ENCODE measurements at regions not wholly inside any gene's neighbourhood (a gene's known extent, or its start where the extent isn't known, plus 50 kb on each side); places are given as distances from the start of the nearest gene placed in this dataset.
"Not testable (repeated sequence)": the region's sequence is repeated elsewhere in the genome, so short reads cannot be mapped to it uniquely, and the experiment has no call there.

- H3K9me3 ChIP-seq (ENCODE audit: low read length): no peaks in the 10 kb centered on the region
- no peak overlapping the region for H3K4me3 ChIP-seq (ENCODE audit: low read length)
- H3K4me2 ChIP-seq (ENCODE audit: low read depth, low read length, poor library complexity, severe bottlenecking): no peak overlapping the region
- no peaks in the 10 kb centered on the region for H4K20me1 ChIP-seq (ENCODE audit: insufficient read depth, low read depth, low read length)
- H3K4me1 ChIP-seq (ENCODE audit: low read length): no peaks in the 10 kb centered on the region
- H2AFZ ChIP-seq (ENCODE audit: low read length): no peak overlapping the region
- H3K9ac ChIP-seq (ENCODE audit: low read length): no peak overlapping the region
- DNase-seq: no peak
- no peaks in the 10 kb centered on the region for H3K36me3 ChIP-seq (ENCODE audit: insufficient read depth, low read length)
- no peaks in the 10 kb centered on the region for H3K27me3 ChIP-seq (ENCODE audit: low read length)
- H3K79me2 ChIP-seq (ENCODE audit: low read length): no peaks in the 10 kb centered on the region
- no peaks in the 10 kb centered on the region for H3K9me2 ChIP-seq (replicated peaks; ENCODE audit: insufficient read depth, low read length)
- H3K27ac ChIP-seq (ENCODE audit: low read length): no peak overlapping the region
These were observed 471.5 kb upstream of the C16orf82 start for GRCh38 chr16:26595199-26595598.

GRCh38 chr16:26596033-26596432 lies 470.7 kb upstream of the C16orf82 start:
- H3K27ac ChIP-seq (ENCODE audit: low read length); H3K79me2 ChIP-seq (ENCODE audit: low read length); H2AFZ ChIP-seq (ENCODE audit: low read length); H3K36me3 ChIP-seq (ENCODE audit: insufficient read depth, low read length); H3K9me2 ChIP-seq (replicated peaks; ENCODE audit: insufficient read depth, low read length); H3K9ac ChIP-seq (ENCODE audit: low read length); H4K20me1 ChIP-seq (ENCODE audit: insufficient read depth, low read depth, low read length); H3K4me3 ChIP-seq (ENCODE audit: low read length); H3K27me3 ChIP-seq (ENCODE audit: low read length); H3K4me2 ChIP-seq (ENCODE audit: low read depth, low read length, poor library complexity, severe bottlenecking); DNase-seq; H3K4me1 ChIP-seq (ENCODE audit: low read length); H3K9me3 ChIP-seq (ENCODE audit: low read length): not testable (repeated sequence)

- H3K9me2 ChIP-seq (replicated peaks; ENCODE audit: insufficient read depth, low read length): no peaks in the 10 kb centered on the region
- no peaks in the 10 kb centered on the region for H3K4me1 ChIP-seq (ENCODE audit: low read length)
- DNase-seq: no peak
- no peaks in the 10 kb centered on the region for H4K20me1 ChIP-seq (ENCODE audit: insufficient read depth, low read depth, low read length)
- no peaks in the 10 kb centered on the region for H3K9me3 ChIP-seq (ENCODE audit: low read length)
- no peak overlapping the region for H3K9ac ChIP-seq (ENCODE audit: low read length)
- no peak overlapping the region for H3K4me3 ChIP-seq (ENCODE audit: low read length)
- no peaks in the 10 kb centered on the region for H3K36me3 ChIP-seq (ENCODE audit: insufficient read depth, low read length)
- H3K4me2 ChIP-seq (ENCODE audit: low read depth, low read length, poor library complexity, severe bottlenecking): no peak overlapping the region
- no peaks in the 10 kb centered on the region for H3K27me3 ChIP-seq (ENCODE audit: low read length)
- H2AFZ ChIP-seq (ENCODE audit: low read length): no peak overlapping the region
- no peak overlapping the region for H3K27ac ChIP-seq (ENCODE audit: low read length)
- no peaks in the 10 kb centered on the region for H3K79me2 ChIP-seq (ENCODE audit: low read length)
These were observed 468.7 kb upstream of the C16orf82 start for GRCh38 chr16:26598061-26598460.

DNA sequence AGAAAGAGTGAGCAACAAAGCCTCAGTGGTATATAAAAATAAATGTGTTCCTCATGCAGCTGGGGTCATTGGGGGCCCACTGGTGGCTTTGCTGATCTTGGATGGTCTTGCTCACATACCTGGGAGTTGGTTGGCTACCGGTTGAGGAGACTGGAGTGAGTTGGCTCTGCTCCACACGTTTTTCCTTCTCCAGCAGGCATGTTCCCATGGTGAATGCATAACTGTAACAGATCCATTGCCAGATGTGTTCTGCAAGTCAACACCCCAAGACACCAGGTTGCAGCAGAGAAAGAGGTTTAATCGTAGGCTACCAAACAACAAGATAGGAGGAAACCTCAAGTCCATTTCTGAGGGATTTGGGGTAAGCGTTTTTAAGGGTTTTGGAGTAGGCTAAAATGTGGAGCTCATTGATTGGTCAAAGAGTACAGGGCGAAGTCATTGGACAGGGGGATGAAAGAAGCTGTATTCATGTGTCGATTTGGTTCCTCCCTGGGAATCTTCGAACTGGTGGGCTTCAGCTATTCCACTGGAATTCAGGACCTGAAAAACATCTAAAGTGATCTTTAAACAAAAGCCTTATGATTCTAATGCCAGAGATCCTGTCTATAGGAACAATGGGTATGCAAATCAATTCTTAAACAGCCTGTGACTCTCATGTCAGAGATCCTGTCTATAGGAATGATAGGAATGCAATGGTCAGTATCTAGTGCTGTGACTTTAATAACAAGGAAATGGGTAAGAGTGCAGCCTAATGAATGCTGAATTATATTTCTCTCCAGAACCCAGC lies 467.5 kb upstream of the C16orf82 start:
- H4K20me1 ChIP-seq (ENCODE audit: insufficient read depth, low read depth, low read length): no peaks in the 10 kb centered on the region
- H3K4me1 ChIP-seq (ENCODE audit: low read length): no peaks in the 10 kb centered on the region
- H3K9me2 ChIP-seq (replicated peaks; ENCODE audit: insufficient read depth, low read length): no peaks in the 10 kb centered on the region
- H3K27me3 ChIP-seq (ENCODE audit: low read length): no peaks in the 10 kb centered on the region
- H3K9me3 ChIP-seq (ENCODE audit: low read length): no peaks in the 10 kb centered on the region
- no peak overlapping the region for H3K4me3 ChIP-seq (ENCODE audit: low read length)
- H3K79me2 ChIP-seq (ENCODE audit: low read length): no peaks in the 10 kb centered on the region
- H3K36me3 ChIP-seq (ENCODE audit: insufficient read depth, low read length): no peaks in the 10 kb centered on the region
- no peak overlapping the region for H3K9ac ChIP-seq (ENCODE audit: low read length)
- no peak overlapping the region for H3K27ac ChIP-seq (ENCODE audit: low read length)
- DNase-seq: no peak
- no peak overlapping the region for H2AFZ ChIP-seq (ENCODE audit: low read length)
- H3K4me2 ChIP-seq (ENCODE audit: low read depth, low read length, poor library complexity, severe bottlenecking): no peak overlapping the region

- Histone ChIP-seq H3K27ac (ENCODE audit: low read length) (no peak overlapping the region), H3K36me3 (ENCODE audit: insufficient read depth, low read length) (no peaks in the 10 kb centered on the region), H3K9ac (ENCODE audit: low read length) (no peak overlapping the region), H3K9me3 (ENCODE audit: low read length) (no peaks in the 10 kb centered on the region), H4K20me1 (ENCODE audit: insufficient read depth, low read depth, low read length) (no peaks in the 10 kb centered on the region), H3K27me3 (ENCODE audit: low read length) (no peaks in the 10 kb centered on the region), H3K79me2 (ENCODE audit: low read length) (no peaks in the 10 kb centered on the region), H3K4me2 (ENCODE audit: low read depth, low read length, poor library complexity, severe bottlenecking) (no peak overlapping the region), H2AFZ (ENCODE audit: low read length) (no peak overlapping the region), H3K4me1 (ENCODE audit: low read length) (no peaks in the 10 kb centered on the region), H3K4me3 (ENCODE audit: low read length) (no peak overlapping the region), H3K9me2 (replicated peaks; ENCODE audit: insufficient read depth, low read length) (no peaks in the 10 kb centered on the region)
- DNase-seq: no peak
These were observed 467.0 kb upstream of the C16orf82 start for GRCh38 chr16:26599785-26600104.

DNA sequence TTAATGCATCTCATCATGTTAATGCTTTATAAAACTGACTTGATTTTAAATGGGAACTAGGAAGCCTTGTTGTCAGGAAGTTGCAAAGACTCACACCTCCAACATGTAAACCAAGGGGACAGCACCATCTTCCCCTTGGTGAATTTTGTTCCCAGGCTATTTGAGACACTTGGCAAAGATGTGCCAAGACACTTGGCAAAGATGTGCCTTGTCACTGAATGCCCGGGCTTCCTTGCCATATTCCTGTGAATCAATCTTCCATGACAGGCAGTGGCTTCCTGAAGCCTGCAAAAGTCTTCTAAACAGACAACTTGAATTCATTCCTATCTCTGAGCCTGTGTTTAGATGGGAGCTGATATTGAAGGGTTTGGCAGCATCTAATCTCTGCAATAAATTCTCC lies 465.4 kb upstream of the C16orf82 start:
- Histone ChIP-seq H3K27ac (ENCODE audit: low read length) (no peak overlapping the region), H3K9ac (ENCODE audit: low read length) (no peak overlapping the region), H3K4me1 (ENCODE audit: low read length) (peaks cover 7% of the 10 kb centered on the region), H3K4me2 (ENCODE audit: low read depth, low read length, poor library complexity, severe bottlenecking) (no peak overlapping the region), H2AFZ (ENCODE audit: low read length) (no peak overlapping the region), H3K9me3 (ENCODE audit: low read length) (no peaks in the 10 kb centered on the region), H3K9me2 (replicated peaks; ENCODE audit: insufficient read depth, low read length) (no peaks in the 10 kb centered on the region), H3K36me3 (ENCODE audit: insufficient read depth, low read length) (no peaks in the 10 kb centered on the region), H3K79me2 (ENCODE audit: low read length) (no peaks in the 10 kb centered on the region), H3K27me3 (ENCODE audit: low read length) (no peaks in the 10 kb centered on the region), H4K20me1 (ENCODE audit: insufficient read depth, low read depth, low read length) (no peaks in the 10 kb centered on the region), H3K4me3 (ENCODE audit: low read length) (no peak overlapping the region)
- no peak for DNase-seq

DNA sequence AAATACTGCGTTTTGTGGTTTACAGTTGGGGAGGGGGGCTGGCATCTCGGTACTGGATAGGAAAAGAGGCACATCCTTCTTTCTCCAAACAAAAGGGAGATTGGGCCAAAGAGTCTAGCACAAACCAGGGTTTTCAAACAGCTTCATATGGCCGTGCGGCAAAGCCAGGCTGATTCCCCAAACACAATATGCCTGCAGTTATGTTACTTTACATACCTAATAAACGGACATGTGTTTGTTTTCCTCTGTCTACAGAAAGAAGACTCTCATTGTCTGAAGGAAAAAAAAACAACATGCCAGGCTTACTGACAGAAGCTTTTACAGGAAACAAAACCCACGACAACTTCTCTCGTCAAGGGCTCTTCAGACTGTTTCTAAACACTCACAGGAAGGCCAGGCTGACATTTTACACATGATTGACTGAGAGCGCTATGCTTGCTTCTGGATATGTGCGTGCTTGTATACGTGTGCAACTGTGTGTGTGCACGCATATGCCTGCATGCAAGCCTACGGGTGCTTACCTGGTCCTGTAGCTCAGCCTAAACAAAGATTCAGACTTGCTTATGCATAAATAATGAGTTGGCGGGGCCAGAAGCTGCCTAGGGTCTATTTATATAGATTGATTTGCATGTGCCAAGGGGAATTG lies 461.0 kb upstream of the C16orf82 start:
- Histone ChIP-seq H3K4me1 (ENCODE audit: low read length) (peaks cover 7% of the 10 kb centered on the region), H3K4me3 (ENCODE audit: low read length) (no peak overlapping the region), H3K27me3 (ENCODE audit: low read length) (no peaks in the 10 kb centered on the region), H3K36me3 (ENCODE audit: insufficient read depth, low read length) (no peaks in the 10 kb centered on the region), H4K20me1 (ENCODE audit: insufficient read depth, low read depth, low read length) (no peaks in the 10 kb centered on the region), H3K27ac (ENCODE audit: low read length) (no peak overlapping the region), H3K9me3 (ENCODE audit: low read length) (no peaks in the 10 kb centered on the region), H3K9ac (ENCODE audit: low read length) (no peak overlapping the region), H3K79me2 (ENCODE audit: low read length) (no peaks in the 10 kb centered on the region), H3K9me2 (replicated peaks; ENCODE audit: insufficient read depth, low read length) (no peaks in the 10 kb centered on the region), H3K4me2 (ENCODE audit: low read depth, low read length, poor library complexity, severe bottlenecking) (no peak overlapping the region), H2AFZ (ENCODE audit: low read length) (no peak overlapping the region)
- no peak for DNase-seq

- Histone ChIP-seq H3K27me3 (ENCODE audit: low read length) (no peaks in the 10 kb centered on the region), H3K4me3 (ENCODE audit: low read length) (no peak overlapping the region), H3K4me1 (ENCODE audit: low read length) (peaks cover 7% of the 10 kb centered on the region), H3K36me3 (ENCODE audit: insufficient read depth, low read length) (no peaks in the 10 kb centered on the region), H2AFZ (ENCODE audit: low read length) (no peak overlapping the region), H3K9me3 (ENCODE audit: low read length) (no peaks in the 10 kb centered on the region), H3K9ac (ENCODE audit: low read length) (no peak overlapping the region), H3K79me2 (ENCODE audit: low read length) (no peaks in the 10 kb centered on the region), H3K4me2 (ENCODE audit: low read depth, low read length, poor library complexity, severe bottlenecking) (no peak overlapping the region), H3K27ac (ENCODE audit: low read length) (no peak overlapping the region), H3K9me2 (replicated peaks; ENCODE audit: insufficient read depth, low read length) (no peaks in the 10 kb centered on the region), H4K20me1 (ENCODE audit: insufficient read depth, low read depth, low read length) (no peaks in the 10 kb centered on the region)
- DNase-seq: no peak
These were observed 460.2 kb upstream of the C16orf82 start for GRCh38 chr16:26606381-26607150.

Measured in Karpas-422 (cell line).